NCI-H2196 treated with DMSO at 0.1 percent for 48 hours (cell line): ENCODE measurements at regions not wholly inside any gene's neighbourhood (a gene's known extent, or its start where the extent isn't known, plus 50 kb on each side); places are given as distances from the start of the nearest gene placed in this dataset.
"Not testable (repeated sequence)": the region's sequence is repeated elsewhere in the genome, so short reads cannot be mapped to it uniquely, and the experiment has no call there.

ENCODE experiments used
- DNase-seq: peaks from one replicate; lab custom pipeline; 2025; ENCODE audit not compliant: unreplicated experiment; lab: John Stamatoyannopoulos, UW

GRCh38 chr12:25384038-25384892 lies 133.5 kb upstream of the KRAS start:
- no peak for DNase-seq

- no peak for DNase-seq
These were observed 131.8 kb upstream of the KRAS start for GRCh38 chr12:25382311-25383106.

GRCh38 chr12:25377469-25378177 lies 126.9 kb upstream of the KRAS start:
- DNase-seq = no peak

GRCh38 chr12:25376985-25377384 lies 126.3 kb upstream of the KRAS start:
- DNase-seq = no peak

- no peak for DNase-seq
These were observed 125.7 kb upstream of the KRAS start for GRCh38 chr12:25376407-25376806.

- DNase-seq = no peak
These were observed 122.5 kb upstream of the KRAS start for GRCh38 chr12:25372969-25373817.

GRCh38 chr12:25372002-25372401 lies 121.3 kb upstream of the KRAS start:
- DNase-seq = no peak

- DNase-seq = no peak
These were observed 117.8 kb upstream of the KRAS start for GRCh38 chr12:25368557-25368956.

GRCh38 chr12:25366122-25366521 lies 115.4 kb upstream of the KRAS start:
- no peak for DNase-seq

GRCh38 chr12:25365340-25365730 lies 114.6 kb upstream of the KRAS start:
- DNase-seq = no peak

GRCh38 chr12:25364529-25365339 lies 114.0 kb upstream of the KRAS start:
- no peak for DNase-seq

- no peak for DNase-seq
These were observed 111.9 kb upstream of the KRAS start for GRCh38 chr12:25362646-25363045.

GRCh38 chr12:25361511-25361910 lies 110.8 kb upstream of the KRAS start:
- DNase-seq = no peak

GRCh38 chr12:25357595-25357994 lies 106.9 kb upstream of the KRAS start:
- no peak for DNase-seq

GRCh38 chr12:25352942-25353341 lies 102.2 kb upstream of the KRAS start:
- DNase-seq = not testable (repeated sequence)

GRCh38 chr12:25352083-25352918 lies 101.6 kb upstream of the KRAS start:
- DNase-seq = no peak

GRCh38 chr12:25348593-25348895 lies 97.8 kb upstream of the KRAS start:
- DNase-seq = no peak

GRCh38 chr12:25347716-25348592 lies 97.2 kb upstream of the KRAS start:
- DNase-seq = no peak
